ENCODE measurements at regions not wholly inside any gene's neighbourhood (a gene's known extent, or its start where the extent isn't known, plus 50 kb on each side); places are given as distances from the start of the nearest gene placed in this dataset.

DNA sequence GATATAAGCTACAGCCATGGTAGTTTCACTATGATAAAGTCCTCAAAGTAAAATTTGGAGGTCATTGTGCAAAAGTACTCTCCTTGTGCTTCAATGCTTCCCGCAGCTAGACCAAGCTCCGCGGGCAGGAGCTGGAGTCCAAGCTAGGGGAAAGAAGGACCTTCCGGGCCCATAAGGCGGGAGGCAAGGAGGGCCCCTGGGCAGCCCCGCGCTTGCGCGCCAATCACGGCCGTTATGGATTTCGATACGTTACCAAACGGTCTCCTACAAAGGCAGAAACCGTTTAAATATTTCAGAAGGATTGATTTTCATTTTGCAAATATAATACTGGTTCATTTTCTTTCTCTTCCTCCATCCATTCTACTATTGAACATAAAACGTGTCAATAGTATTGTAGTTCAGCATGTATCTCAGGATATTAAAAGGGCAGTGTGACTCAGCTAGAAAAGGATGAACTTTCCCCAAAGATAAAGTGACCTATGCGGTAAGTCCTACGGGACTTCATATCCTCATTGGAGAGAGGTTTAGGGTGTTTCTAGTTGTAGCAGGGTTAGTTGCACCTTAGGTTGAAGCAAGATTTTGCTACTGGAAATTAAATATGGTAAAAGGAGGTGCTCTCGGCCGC is 128.0 kb downstream of the KIF20B start:
- DNase-seq (ENCODE audit: low read depth, low spot score): no peak
- H3K36me3 ChIP-seq (ENCODE audit: insufficient read depth, low read length): no peaks in the 10 kb centered on the region
- no peak overlapping the region for H3K4me3 ChIP-seq
- no peaks in the 10 kb centered on the region for H3K9me3 ChIP-seq (ENCODE audit: low read depth, low read length)
- TF ChIP-seq EZH2 (IDR thresholded peaks at IDR 0.05) (no peak), POLR2AphosphoS5 (IDR thresholded peaks at IDR 0.05; ENCODE audit: borderline replicate concordance, low read depth, low read length) (no peak), FOXP2 (optimal IDR thresholded peaks at IDR 0.05; ENCODE audit: control extremely low read depth, extremely low read length, insufficient read depth) (no peak)
- H3K9ac ChIP-seq (ENCODE audit: insufficient read length): no peak overlapping the region
- H3K27ac ChIP-seq: no peak overlapping the region

DNA sequence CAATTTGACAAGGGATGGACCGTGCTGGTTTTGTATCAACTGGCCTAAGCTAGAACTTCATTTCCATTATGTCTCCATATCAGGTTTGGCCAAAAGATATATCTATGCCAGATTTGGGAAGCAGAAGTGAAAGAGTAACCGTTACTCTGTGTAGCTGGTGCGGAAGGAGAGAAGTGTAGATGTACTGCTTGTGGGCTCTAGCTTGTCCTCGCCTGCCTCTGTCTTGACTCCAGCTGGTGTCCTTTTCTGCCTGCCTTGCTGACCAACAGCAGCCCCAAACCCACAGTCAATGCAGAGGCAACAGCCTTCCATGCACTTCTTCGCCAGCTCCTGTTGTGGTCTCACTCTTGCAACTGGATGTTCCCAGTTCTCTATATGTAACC is 128.5 kb downstream of the KIF20B start:
- TF ChIP-seq POLR2AphosphoS5 (IDR thresholded peaks at IDR 0.05; ENCODE audit: borderline replicate concordance, low read depth, low read length): no peak
- no peak for TF ChIP-seq EZH2 (IDR thresholded peaks at IDR 0.05)
- TF ChIP-seq FOXP2 (optimal IDR thresholded peaks at IDR 0.05; ENCODE audit: control extremely low read depth, extremely low read length, insufficient read depth): no peak
- Histone ChIP-seq H3K36me3 (ENCODE audit: insufficient read depth, low read length) (no peaks in the 10 kb centered on the region), H3K27ac (no peak overlapping the region), H3K9ac (ENCODE audit: insufficient read length) (no peak overlapping the region), H3K9me3 (ENCODE audit: low read depth, low read length) (no peaks in the 10 kb centered on the region), H3K4me3 (no peak overlapping the region)
- DNase-seq (ENCODE audit: low read depth, low spot score): no peak

DNA sequence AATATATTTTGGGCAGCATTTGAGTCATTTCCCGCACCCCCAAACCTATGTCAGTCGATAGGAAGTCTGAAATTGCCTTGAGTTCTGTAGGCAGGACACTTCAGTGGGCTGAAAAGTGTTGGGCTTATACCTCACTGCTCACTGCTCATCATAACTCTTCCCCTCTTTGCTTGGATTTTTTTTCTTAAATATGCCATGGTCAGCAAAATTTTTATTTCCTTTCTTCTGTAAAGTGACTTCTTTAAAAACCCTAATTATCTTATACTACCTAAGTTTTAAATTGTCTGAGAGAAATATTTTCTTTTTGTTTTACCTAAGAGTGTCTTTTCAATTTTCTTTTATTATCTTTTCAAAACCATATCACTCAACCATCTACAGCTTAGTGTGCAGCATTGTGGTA is 129.2 kb downstream of the KIF20B start:
- Histone ChIP-seq H3K9me3 (ENCODE audit: low read depth, low read length) (no peaks in the 10 kb centered on the region), H3K9ac (ENCODE audit: insufficient read length) (no peak overlapping the region), H3K4me3 (no peak overlapping the region), H3K27ac (no peak overlapping the region), H3K36me3 (ENCODE audit: insufficient read depth, low read length) (no peaks in the 10 kb centered on the region)
- no peak for DNase-seq (ENCODE audit: low read depth, low spot score)
- TF ChIP-seq EZH2 (IDR thresholded peaks at IDR 0.05) (no peak), POLR2AphosphoS5 (IDR thresholded peaks at IDR 0.05; ENCODE audit: borderline replicate concordance, low read depth, low read length) (no peak)

DNA sequence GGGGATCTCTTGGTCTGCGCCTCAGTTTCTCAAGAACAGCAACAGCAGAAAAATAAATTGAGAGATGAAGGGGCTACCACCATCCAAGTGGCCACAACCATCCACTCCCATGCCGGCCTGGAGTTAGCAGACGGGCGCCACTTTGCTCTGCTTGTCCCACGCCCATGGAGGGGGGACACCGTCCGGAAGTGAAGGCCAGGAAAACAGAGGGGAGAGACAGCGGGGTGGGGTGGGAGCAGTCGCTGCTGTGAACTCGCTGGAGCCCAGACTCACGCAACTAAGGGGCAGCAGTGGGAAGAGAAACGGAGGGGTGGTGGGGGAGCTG is 135.4 kb downstream of the KIF20B start:
- H3K27ac ChIP-seq: no peak overlapping the region
- no peaks in the 10 kb centered on the region for H3K36me3 ChIP-seq (ENCODE audit: insufficient read depth, low read length)
- no peaks in the 10 kb centered on the region for H3K9me3 ChIP-seq (ENCODE audit: low read depth, low read length)
- H3K9ac ChIP-seq (ENCODE audit: insufficient read length): no peak overlapping the region
- no peak overlapping the region for H3K4me3 ChIP-seq
- DNase-seq (ENCODE audit: low read depth, low spot score): no peak
- TF ChIP-seq FOXP2 (optimal IDR thresholded peaks at IDR 0.05; ENCODE audit: control extremely low read depth, extremely low read length, insufficient read depth) (no peak), EZH2 (IDR thresholded peaks at IDR 0.05) (no peak), POLR2AphosphoS5 (IDR thresholded peaks at IDR 0.05; ENCODE audit: borderline replicate concordance, low read depth, low read length) (no peak)

DNA sequence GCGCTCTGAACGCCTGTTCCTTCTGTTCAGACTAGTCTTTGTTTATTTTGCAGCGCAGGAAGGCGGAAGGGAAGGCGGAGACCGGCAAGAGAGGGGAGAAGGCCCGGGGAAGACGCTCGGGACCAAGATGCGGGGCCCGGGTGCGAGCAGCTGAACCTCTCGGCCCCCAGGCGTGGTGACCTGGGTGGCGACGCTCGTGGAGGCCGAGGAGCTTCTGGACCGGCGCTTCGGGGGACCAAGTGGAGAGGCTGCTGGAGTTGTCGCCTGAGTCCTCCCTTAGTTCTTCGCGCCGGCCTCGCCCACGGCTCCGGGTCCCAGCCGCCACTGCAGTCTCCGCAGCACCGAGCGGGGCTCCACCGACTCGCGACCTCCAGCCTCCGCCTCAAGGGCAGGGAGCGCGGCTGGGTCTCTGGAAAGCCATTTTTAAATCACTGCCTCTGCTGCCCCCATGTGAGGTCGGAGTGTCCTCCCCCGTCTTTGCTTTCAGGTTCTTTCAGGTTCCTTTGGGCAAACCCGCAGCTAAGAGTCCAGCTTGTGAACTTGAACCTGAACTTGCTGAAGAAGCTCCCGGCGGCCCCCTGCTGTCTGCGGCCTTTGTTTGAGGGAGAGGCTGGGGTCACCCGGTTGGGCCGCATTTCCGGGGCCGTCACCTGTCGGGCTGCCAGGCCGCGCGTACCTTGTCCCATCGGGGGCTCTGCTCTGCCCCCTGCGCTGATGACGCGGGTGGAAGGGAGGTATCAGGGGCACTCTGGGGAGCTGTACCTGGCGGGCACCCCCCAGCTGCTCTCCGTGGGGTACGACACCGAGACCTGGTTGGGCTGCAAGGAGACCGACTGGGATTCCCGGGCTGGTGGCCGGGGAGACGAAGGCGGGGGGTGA is 136.0 kb downstream of the KIF20B start:
- TF ChIP-seq POLR2AphosphoS5 (IDR thresholded peaks at IDR 0.05; ENCODE audit: borderline replicate concordance, low read depth, low read length): no peak
- no peak for TF ChIP-seq EZH2 (IDR thresholded peaks at IDR 0.05)
- TF ChIP-seq FOXP2 (optimal IDR thresholded peaks at IDR 0.05; ENCODE audit: control extremely low read depth, extremely low read length, insufficient read depth): no peak
- Histone ChIP-seq H3K9me3 (ENCODE audit: low read depth, low read length) (no peaks in the 10 kb centered on the region), H3K4me3 (no peak overlapping the region), H3K36me3 (ENCODE audit: insufficient read depth, low read length) (no peaks in the 10 kb centered on the region), H3K9ac (ENCODE audit: insufficient read length) (no peak overlapping the region), H3K27ac (no peak overlapping the region)
- DNase-seq (ENCODE audit: low read depth, low spot score): no peak

DNA sequence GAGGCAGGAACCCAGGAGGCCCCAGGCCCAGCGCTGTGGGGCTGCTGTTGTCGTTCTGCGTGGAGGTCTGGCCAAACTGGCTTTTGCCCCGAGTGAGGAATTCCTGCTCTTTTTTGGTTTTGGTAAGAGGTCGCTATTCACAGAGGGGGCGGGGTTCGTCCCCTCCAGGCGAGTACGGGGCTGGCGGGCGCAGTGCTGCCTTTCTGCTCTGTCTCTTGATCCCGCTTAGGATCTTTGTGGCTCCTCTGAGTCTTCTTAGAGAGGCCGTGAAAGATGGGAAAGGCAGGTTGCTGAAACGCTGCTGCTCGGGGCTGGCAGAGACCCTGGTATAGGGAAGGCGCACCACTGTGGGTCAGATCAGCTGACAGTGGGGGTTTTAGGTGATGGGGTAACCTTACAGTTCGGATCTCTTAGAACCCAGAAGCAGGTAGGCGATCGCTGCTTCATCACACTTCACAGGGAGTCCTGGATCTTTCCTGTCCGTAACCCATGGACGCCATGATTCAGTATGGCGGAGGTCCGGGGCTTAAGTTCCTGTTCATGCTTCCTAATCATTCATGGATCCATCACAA is 136.7 kb downstream of the KIF20B start:
- Histone ChIP-seq H3K27ac (no peak overlapping the region), H3K9me3 (ENCODE audit: low read depth, low read length) (no peaks in the 10 kb centered on the region), H3K4me3 (no peak overlapping the region), H3K9ac (ENCODE audit: insufficient read length) (no peak overlapping the region), H3K36me3 (ENCODE audit: insufficient read depth, low read length) (no peaks in the 10 kb centered on the region)
- no peak for DNase-seq (ENCODE audit: low read depth, low spot score)
- no peak for TF ChIP-seq POLR2AphosphoS5 (IDR thresholded peaks at IDR 0.05; ENCODE audit: borderline replicate concordance, low read depth, low read length)
- TF ChIP-seq FOXP2 (optimal IDR thresholded peaks at IDR 0.05; ENCODE audit: control extremely low read depth, extremely low read length, insufficient read depth): no peak
- TF ChIP-seq EZH2 (IDR thresholded peaks at IDR 0.05): no peak

DNA sequence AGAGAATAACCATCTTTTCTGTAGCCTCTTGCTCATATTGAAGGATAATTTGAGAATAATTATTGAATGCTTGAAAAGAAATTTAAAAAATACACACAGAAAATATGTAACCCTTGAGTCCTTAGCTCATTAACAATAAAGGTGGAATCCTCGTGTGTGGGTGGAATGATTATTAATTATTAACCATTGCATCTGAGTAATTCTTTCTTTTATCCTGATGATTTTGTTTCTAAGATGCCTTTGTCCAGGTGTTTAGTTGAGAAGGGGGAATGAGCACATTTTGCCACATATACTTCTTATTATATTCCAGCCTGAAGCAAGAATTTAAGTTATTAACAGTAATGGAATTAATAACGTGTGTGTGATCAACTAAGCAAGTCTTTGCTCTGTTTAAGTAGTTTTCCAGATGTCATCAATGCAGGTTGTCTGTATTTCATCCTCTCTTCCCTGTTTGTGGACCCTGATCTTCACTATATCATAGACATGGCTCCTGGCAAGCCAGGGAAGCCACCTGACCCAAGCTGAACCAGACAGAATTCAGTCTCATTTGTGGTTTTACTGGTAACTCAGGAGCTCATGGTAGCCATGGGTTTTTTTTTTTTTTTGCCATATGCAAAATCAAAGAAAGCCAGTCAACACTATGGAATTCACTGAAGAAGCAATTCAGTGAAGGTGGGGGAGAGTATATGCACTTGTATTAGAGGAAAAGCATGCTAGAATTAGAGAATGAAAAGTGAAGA is 144.3 kb downstream of the KIF20B start:
- no peak overlapping the region for H3K4me3 ChIP-seq
- no peak overlapping the region for H3K9ac ChIP-seq (ENCODE audit: insufficient read length)
- TF ChIP-seq EZH2 (IDR thresholded peaks at IDR 0.05) (no peak), FOXP2 (optimal IDR thresholded peaks at IDR 0.05; ENCODE audit: control extremely low read depth, extremely low read length, insufficient read depth) (no peak), POLR2AphosphoS5 (IDR thresholded peaks at IDR 0.05; ENCODE audit: borderline replicate concordance, low read depth, low read length) (no peak)
- no peaks in the 10 kb centered on the region for H3K36me3 ChIP-seq (ENCODE audit: insufficient read depth, low read length)
- no peak for DNase-seq (ENCODE audit: low read depth, low spot score)
- H3K27ac ChIP-seq: no peak overlapping the region
- no peaks in the 10 kb centered on the region for H3K9me3 ChIP-seq (ENCODE audit: low read depth, low read length)

DNA sequence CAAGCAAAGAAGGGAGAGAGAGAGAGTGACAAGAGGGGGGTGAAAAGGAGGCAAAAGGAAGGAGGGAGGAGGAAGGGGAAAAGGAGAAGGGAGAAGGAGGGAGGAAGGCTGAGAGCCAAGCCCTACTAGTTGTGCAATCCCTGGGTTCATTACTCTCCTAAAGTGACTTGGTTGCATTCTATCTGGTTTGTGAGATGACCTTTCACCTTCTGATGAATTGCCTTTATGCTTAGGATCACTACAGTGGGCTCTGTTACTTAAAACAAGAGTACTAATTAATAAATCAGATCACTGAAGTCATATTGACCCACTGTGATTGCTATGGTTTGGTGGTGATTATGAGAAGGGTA is 144.9 kb downstream of the KIF20B start:
- Histone ChIP-seq H3K4me3 (no peak overlapping the region), H3K9me3 (ENCODE audit: low read depth, low read length) (no peaks in the 10 kb centered on the region), H3K9ac (ENCODE audit: insufficient read length) (no peak overlapping the region), H3K27ac (no peak overlapping the region), H3K36me3 (ENCODE audit: insufficient read depth, low read length) (no peaks in the 10 kb centered on the region)
- TF ChIP-seq EZH2 (IDR thresholded peaks at IDR 0.05) (no peak), POLR2AphosphoS5 (IDR thresholded peaks at IDR 0.05; ENCODE audit: borderline replicate concordance, low read depth, low read length) (no peak), FOXP2 (optimal IDR thresholded peaks at IDR 0.05; ENCODE audit: control extremely low read depth, extremely low read length, insufficient read depth) (no peak)
- DNase-seq (ENCODE audit: low read depth, low spot score): no peak
